SU-DHL-6 (cell line): ENCODE measurements at regions not wholly inside any gene's neighbourhood (a gene's known extent, or its start where the extent isn't known, plus 50 kb on each side); places are given as distances from the start of the nearest gene placed in this dataset.

Experiments used
- H2AFZ ChIP-seq: fragments of 200-600 bp; sonication (generic); 2 replicates; pipeline ENCODE4 v1.6.1; 2014; ENCODE audit warnings: low read depth, mild to moderate bottlenecking, moderate library complexity, mixed read lengths, antibody characterized with exemption, low read length; ENCODE audit not compliant: severe bottlenecking
- H3F3A ChIP-seq: fragments of 200-600 bp; shearing (Covaris generic); 2 replicates; pipeline ENCODE4 v1.6.0; 2016; ENCODE audit warnings: antibody characterized with exemption, mild to moderate bottlenecking; ENCODE audit not compliant: insufficient read depth
- H3K27ac ChIP-seq: fragments of 200-600 bp; sonication (generic); 2 replicates; pipeline ENCODE4 v1.5.1; 2016; ENCODE audit warnings: low read depth, mild to moderate bottlenecking, low read length, moderate library complexity, mixed read lengths
- H3K27me3 ChIP-seq: fragments of 200-600 bp; sonication (generic), shearing (Covaris generic); 2 replicates; pipeline ENCODE4 v1.6.0; 2014; ENCODE audit warnings: mild to moderate bottlenecking, low read length
- H3K36me3 ChIP-seq: fragments of 200-600 bp; sonication (generic); 2 replicates; pipeline ENCODE4 v1.6.1; 2014; ENCODE audit warnings: mild to moderate bottlenecking, low read length, mixed read lengths
- H3K4me2 ChIP-seq: fragments of 300-600, 200-600 bp; shearing (Covaris generic), sonication (generic); 2 replicates; pipeline ENCODE4 v1.6.0; 2014; ENCODE audit warnings: low read length, low read depth, mild to moderate bottlenecking; ENCODE audit not compliant: poor library complexity, severe bottlenecking
- H3K4me3 ChIP-seq: fragments of 200-600 bp; sonication (generic); 2 replicates; pipeline ENCODE4 v1.5.1; 2014; ENCODE audit warnings: antibody characterized with exemption, low read length, mild to moderate bottlenecking, mixed read lengths; ENCODE audit not compliant: insufficient read depth, poor library complexity, severe bottlenecking
- H3K79me2 ChIP-seq: fragments of 200-600 bp; sonication (generic); 2 replicates; pipeline ENCODE4 v1.6.1; 2014; ENCODE audit warnings: mild to moderate bottlenecking, low read length, moderate library complexity; ENCODE audit not compliant: insufficient read depth
- H3K9ac ChIP-seq: fragments of 200-600 bp; sonication (generic); 2 replicates; pipeline ENCODE4 v1.7.0; 2014; ENCODE audit warnings: mild to moderate bottlenecking, low read length
- H3K9me2 ChIP-seq: fragments of 200-600 bp; sonication (generic); replicated peaks from 2 replicates; pipeline ENCODE4 v1.6.1; 2014; ENCODE audit warnings: low read length; ENCODE audit not compliant: insufficient read depth
- H3K9me3 ChIP-seq: fragments of 200-600 bp; sonication (generic); 2 replicates; pipeline ENCODE4 v1.6.1; 2014; ENCODE audit warnings: low read length, mixed read lengths; ENCODE audit not compliant: insufficient read depth
- H4K20me1 ChIP-seq: fragments of 200-600 bp; sonication (generic); 2 replicates; pipeline ENCODE4 v1.6.1; 2014; ENCODE audit warnings: low read depth, mild to moderate bottlenecking, antibody characterized with exemption, low read length, moderate library complexity, mixed read lengths
- EZH2phosphoT487 ChIP-seq: fragments of 200-600 bp; sonication (generic), shearing (Covaris generic); conservative IDR thresholded peaks from 2 replicates; pipeline ENCODE4 v1.6.1; 2018; ENCODE audit warnings: mild to moderate bottlenecking, antibody characterized with exemption, low read length, moderate library complexity, mixed read lengths
- TF ChIP-seq, protein P1 (sequence below): fragments of 200-600 bp; sonication (generic); IDR thresholded peaks from one replicate; pipeline ENCODE4 v1.5.1; 2017; ENCODE audit warnings: antibody characterized with exemption, mild to moderate bottlenecking, low read length, moderate library complexity; ENCODE audit not compliant: insufficient read depth, poor library complexity, severe bottlenecking

DNA sequence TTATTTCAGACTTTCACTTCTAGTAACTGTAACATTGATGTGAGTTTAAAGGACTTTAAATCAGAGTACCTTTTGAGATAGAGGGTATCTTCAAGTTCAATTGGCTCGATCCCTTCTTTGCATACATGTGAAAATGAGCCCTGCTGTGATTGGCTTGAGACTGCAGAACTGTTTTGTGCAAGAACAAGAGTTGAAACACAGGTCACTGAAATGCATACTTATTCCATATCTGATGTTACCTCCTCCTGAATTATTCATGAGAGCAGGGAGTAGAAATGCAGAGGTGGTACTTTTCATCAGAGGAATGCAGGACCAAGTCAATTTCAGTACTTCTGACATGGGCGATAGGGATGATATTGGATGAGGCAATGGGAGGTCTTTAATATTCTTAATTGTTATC, 459.5 kb downstream of the TLR4 start:
- no peak overlapping the region for H3K4me2 ChIP-seq

DNA sequence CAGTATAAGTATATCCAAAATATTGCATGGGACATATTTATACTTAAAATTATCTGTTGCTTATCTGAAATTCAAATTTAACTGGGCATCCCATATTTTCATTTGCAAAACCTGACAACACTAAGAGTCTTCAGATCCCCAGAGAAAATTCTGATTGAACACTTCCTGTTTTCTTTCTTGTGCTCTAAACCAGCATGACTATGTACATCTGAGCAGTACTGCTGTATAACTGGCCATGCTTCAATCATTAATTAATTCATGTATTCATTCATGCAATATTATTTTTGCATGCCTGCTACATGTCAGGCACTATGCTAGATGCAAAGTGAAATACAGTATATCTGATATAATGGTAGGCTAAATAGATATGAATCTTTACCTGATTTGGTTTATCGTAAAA, 461.2 kb downstream of the TLR4 start:
- Histone ChIP-seq H3K27me3 (no peaks in the 10 kb centered on the region), H3K9me2 (no peaks in the 10 kb centered on the region), H3K9ac (no peak overlapping the region)

More for the DNA sequence above, 459.5 kb downstream of the TLR4 start:
- Histone ChIP-seq H2AFZ (no peak overlapping the region), H4K20me1 (no peaks in the 10 kb centered on the region), H3K9ac (no peak overlapping the region), H3K27ac (no peak overlapping the region), H3K9me2 (no peaks in the 10 kb centered on the region), H3K79me2 (no peaks in the 10 kb centered on the region), H3F3A (no peaks in the 10 kb centered on the region), H3K9me3 (no peaks in the 10 kb centered on the region), H3K36me3 (no peaks in the 10 kb centered on the region), H3K4me3 (no peak overlapping the region), H3K27me3 (no peaks in the 10 kb centered on the region)
- TF ChIP-seq, protein P1, sequence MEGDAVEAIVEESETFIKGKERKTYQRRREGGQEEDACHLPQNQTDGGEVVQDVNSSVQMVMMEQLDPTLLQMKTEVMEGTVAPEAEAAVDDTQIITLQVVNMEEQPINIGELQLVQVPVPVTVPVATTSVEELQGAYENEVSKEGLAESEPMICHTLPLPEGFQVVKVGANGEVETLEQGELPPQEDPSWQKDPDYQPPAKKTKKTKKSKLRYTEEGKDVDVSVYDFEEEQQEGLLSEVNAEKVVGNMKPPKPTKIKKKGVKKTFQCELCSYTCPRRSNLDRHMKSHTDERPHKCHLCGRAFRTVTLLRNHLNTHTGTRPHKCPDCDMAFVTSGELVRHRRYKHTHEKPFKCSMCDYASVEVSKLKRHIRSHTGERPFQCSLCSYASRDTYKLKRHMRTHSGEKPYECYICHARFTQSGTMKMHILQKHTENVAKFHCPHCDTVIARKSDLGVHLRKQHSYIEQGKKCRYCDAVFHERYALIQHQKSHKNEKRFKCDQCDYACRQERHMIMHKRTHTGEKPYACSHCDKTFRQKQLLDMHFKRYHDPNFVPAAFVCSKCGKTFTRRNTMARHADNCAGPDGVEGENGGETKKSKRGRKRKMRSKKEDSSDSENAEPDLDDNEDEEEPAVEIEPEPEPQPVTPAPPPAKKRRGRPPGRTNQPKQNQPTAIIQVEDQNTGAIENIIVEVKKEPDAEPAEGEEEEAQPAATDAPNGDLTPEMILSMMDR = no peak
- no peak for TF ChIP-seq EZH2phosphoT487

DNA sequence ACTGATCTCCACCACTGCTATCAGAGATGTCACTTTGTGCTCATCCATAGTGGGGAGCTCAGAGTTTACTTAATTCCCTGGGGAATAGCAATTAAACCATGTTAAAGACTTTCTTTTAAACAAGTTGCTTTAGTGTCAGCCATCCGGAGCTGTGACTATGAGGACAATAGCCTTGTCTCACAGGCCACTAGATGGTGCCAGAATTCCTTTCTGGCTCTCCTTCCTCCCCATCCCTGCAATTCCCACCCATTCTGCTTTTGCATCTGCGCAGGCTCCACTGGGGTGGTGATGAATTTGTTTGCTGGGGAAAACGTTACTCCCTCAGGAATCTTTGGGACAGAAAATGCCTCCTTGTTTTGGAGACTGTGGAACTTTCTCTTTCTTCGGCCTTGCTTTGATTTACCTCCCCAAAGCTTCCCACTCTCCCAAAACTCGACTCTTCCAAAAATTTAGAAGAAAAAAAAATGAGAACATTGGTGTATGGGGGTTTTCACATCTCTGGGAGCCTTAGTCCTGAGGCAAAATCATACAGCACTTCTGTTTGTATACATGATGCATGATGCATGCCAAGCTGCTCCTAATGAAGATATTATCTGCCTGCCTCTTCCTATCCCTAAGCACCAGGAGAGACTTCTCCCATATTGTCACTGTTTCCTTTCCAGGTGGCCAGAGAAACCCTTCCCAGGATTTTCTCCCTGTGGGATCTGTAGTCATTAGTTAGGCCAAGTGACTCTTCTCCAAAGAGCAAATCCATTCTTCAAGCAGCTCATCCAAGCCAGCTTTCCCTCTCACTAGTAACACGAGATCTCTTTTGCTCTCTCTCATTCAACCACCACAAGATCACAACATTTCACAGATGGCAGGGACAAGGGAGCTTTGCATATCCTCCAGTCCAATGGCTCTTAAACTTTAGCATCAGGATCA, 466.1 kb downstream of the TLR4 start:
- Histone ChIP-seq H3K27me3 (no peaks in the 10 kb centered on the region), H3K4me2 (no peak overlapping the region), H3K9me3 (no peaks in the 10 kb centered on the region), H4K20me1 (no peaks in the 10 kb centered on the region), H3K36me3 (no peaks in the 10 kb centered on the region), H3K4me3 (no peak overlapping the region), H3K9me2 (no peaks in the 10 kb centered on the region), H2AFZ (no peak overlapping the region), H3K9ac (no peak overlapping the region), H3F3A (no peaks in the 10 kb centered on the region), H3K27ac (no peak overlapping the region), H3K79me2 (no peaks in the 10 kb centered on the region)
- TF ChIP-seq EZH2phosphoT487 = no peak
- TF ChIP-seq, protein P1 = peak; percentile 19

More for the DNA sequence above, 461.2 kb downstream of the TLR4 start:
- Histone ChIP-seq H2AFZ (no peak overlapping the region), H4K20me1 (no peaks in the 10 kb centered on the region), H3K79me2 (no peaks in the 10 kb centered on the region), H3K4me2 (no peak overlapping the region), H3K9me3 (no peaks in the 10 kb centered on the region), H3K27ac (no peak overlapping the region), H3K4me3 (no peak overlapping the region), H3K36me3 (no peaks in the 10 kb centered on the region), H3F3A (no peaks in the 10 kb centered on the region)
- TF ChIP-seq EZH2phosphoT487 = no peak
- TF ChIP-seq, protein P1 = no peak
